WTC11 (cell line): ENCODE measurements at regions not wholly inside any gene's neighbourhood (a gene's known extent, or its start where the extent isn't known, plus 50 kb on each side); places are given as distances from the start of the nearest gene placed in this dataset.

Experiments used
- ATAC-seq: fragments of 200-7000 bp; cut with Tn5 transposase; 2 replicates; pipeline ENCODE4 v1.10.0; 2021; ENCODE audit warnings: mild to moderate bottlenecking, moderate library complexity
- CTCF ChIA-PET: fragments of 300-600 bp; sonication (Branson Sonifier 250); formaldehyde crosslinking; loops from one replicate; lab custom pipeline; 2021; ENCODE audit warnings: antibody characterized with exemption; lab: Charles Lee
- POLR2A ChIA-PET: fragments of 350-600 bp; sonication (Branson Sonifier 250); formaldehyde crosslinking; loops from one replicate; lab custom pipeline; 2021; ENCODE audit warnings: antibody characterized with exemption; lab: Charles Lee
- DNase-seq: peaks from one replicate; pipeline ENCODE4 v3.0.0; 2021; ENCODE audit warnings: low spot score
- H3K27ac Mint-ChIP-seq: 2 replicates; pipeline ENCODE4 v1.8.0; 2021; ENCODE audit warnings: mixed read lengths
- H3K27me3 Mint-ChIP-seq: 2 replicates; pipeline ENCODE4 v1.8.0; 2021; ENCODE audit warnings: low read depth, mild to moderate bottlenecking, moderate library complexity, mixed read lengths
- H3K36me3 Mint-ChIP-seq: 2 replicates; pipeline ENCODE4 v1.8.0; 2021; ENCODE audit warnings: mixed read lengths
- H3K4me1 Mint-ChIP-seq: 2 replicates; pipeline ENCODE4 v1.8.0; 2022; ENCODE audit warnings: mixed read lengths
- H3K4me3 Mint-ChIP-seq: 2 replicates; pipeline ENCODE4 v1.8.0; 2021; ENCODE audit warnings: mild to moderate bottlenecking, moderate library complexity, mixed read lengths
- H3K9me3 Mint-ChIP-seq: 2 replicates; pipeline ENCODE4 v1.8.0; 2021; ENCODE audit warnings: mixed read lengths
- ATF1 ChIP-seq: sonication (generic); formaldehyde crosslinking; IDR thresholded peaks from 2 replicates; pipeline ENCODE4 v1.8.1; 2023; ENCODE audit warnings: mild to moderate bottlenecking, moderate library complexity, missing genetic modification reagents
- CREB1 ChIP-seq: sonication (generic); formaldehyde crosslinking; IDR thresholded peaks from 2 replicates; pipeline ENCODE4 v1.8.0; 2023; ENCODE audit warnings: mild to moderate bottlenecking, missing genetic modification reagents
- E2F5 ChIP-seq: sonication (generic); formaldehyde crosslinking; IDR thresholded peaks from 2 replicates; pipeline ENCODE4 v1.8.1; 2022; ENCODE audit warnings: mild to moderate bottlenecking, moderate library complexity, missing genetic modification reagents
- ELF4 ChIP-seq: sonication (generic); formaldehyde crosslinking; IDR thresholded peaks from 2 replicates; pipeline ENCODE4 v1.8.1; 2022; ENCODE audit warnings: low read depth, mild to moderate bottlenecking, moderate library complexity, missing genetic modification reagents
- ETV6 ChIP-seq: sonication (generic); formaldehyde crosslinking; IDR thresholded peaks from 2 replicates; pipeline ENCODE4 v1.8.1; 2022; ENCODE audit warnings: mild to moderate bottlenecking, missing genetic modification reagents
- FOXK1 ChIP-seq: sonication (generic); formaldehyde crosslinking; IDR thresholded peaks from 2 replicates; pipeline ENCODE4 v1.8.0; 2022; ENCODE audit warnings: mild to moderate bottlenecking, moderate library complexity, missing genetic modification reagents
- GABPB1 ChIP-seq: sonication (generic); formaldehyde crosslinking; IDR thresholded peaks from 2 replicates; pipeline ENCODE4 v1.8.1; 2023; ENCODE audit warnings: mild to moderate bottlenecking, missing genetic modification reagents
- GTF2I ChIP-seq: fragments of 250-450 bp; sonication (Bioruptor Pico); conservative IDR thresholded peaks from 2 replicates; pipeline ENCODE4 v1.4.0; 2021; ENCODE audit warnings: mild to moderate bottlenecking
- HMGA2 ChIP-seq: fragments of 250-450 bp; sonication (Bioruptor Pico); IDR thresholded peaks from 2 replicates; pipeline ENCODE4 v1.4.0; 2021; ENCODE audit warnings: mild to moderate bottlenecking, moderate library complexity
- JUN ChIP-seq: sonication (generic); formaldehyde crosslinking; IDR thresholded peaks from 2 replicates; pipeline ENCODE4 v1.8.0; 2023; ENCODE audit warnings: mild to moderate bottlenecking, missing genetic modification reagents
- SMAD4 ChIP-seq: sonication (generic); formaldehyde crosslinking; IDR thresholded peaks from 2 replicates; pipeline ENCODE4 v1.8.0; 2022; ENCODE audit warnings: mild to moderate bottlenecking, missing genetic modification reagents
- SOX15 ChIP-seq: fragments of 250-450 bp; sonication (Bioruptor Pico); IDR thresholded peaks from 2 replicates; pipeline ENCODE4 v1.9.0; 2021; ENCODE audit warnings: mild to moderate bottlenecking
- TEAD1 ChIP-seq: sonication (generic); formaldehyde crosslinking; IDR thresholded peaks from 2 replicates; pipeline ENCODE4 v1.8.0; 2022; ENCODE audit warnings: mild to moderate bottlenecking, missing genetic modification reagents
- ZBTB43 ChIP-seq: sonication (generic); formaldehyde crosslinking; IDR thresholded peaks from 2 replicates; pipeline ENCODE4 v1.8.1; 2023; ENCODE audit warnings: mild to moderate bottlenecking, missing genetic modification reagents
- ZMAT4 ChIP-seq: fragments of 250-450 bp; sonication (Bioruptor Pico); IDR thresholded peaks from 2 replicates; pipeline ENCODE4 v1.9.0; 2021; ENCODE audit warnings: mild to moderate bottlenecking
- ZNF423 ChIP-seq: fragments of 250-450 bp; sonication (Bioruptor Pico); IDR thresholded peaks from 2 replicates; pipeline ENCODE4 v2.1.2; 2022; ENCODE audit warnings: mild to moderate bottlenecking, moderate library complexity
- ZNF532 ChIP-seq: fragments of 250-450 bp; sonication (Bioruptor Pico); IDR thresholded peaks from 2 replicates; pipeline ENCODE4 v1.9.0; 2021; ENCODE audit warnings: mild to moderate bottlenecking, borderline replicate concordance
- TF ChIP-seq, protein P1 (sequence below): fragments of 250-450 bp; sonication (Bioruptor Pico); IDR thresholded peaks from 2 replicates; pipeline ENCODE4 v1.9.0; 2021; ENCODE audit warnings: mild to moderate bottlenecking
- TF ChIP-seq, protein P2 (sequence below): sonication (generic); formaldehyde crosslinking; IDR thresholded peaks from 2 replicates; pipeline ENCODE4 v1.8.0; 2022; ENCODE audit warnings: mild to moderate bottlenecking, missing genetic modification reagents

GRCh38 chr16:72705801-72706200, 342.1 kb downstream of the ZFHX3 start:
- Mint-ChIP-seq H3K4me3 (no peak overlapping the region), H3K9me3 (peaks cover 12% of the 10 kb centered on the region), H3K36me3 (peaks cover 8% of the 10 kb centered on the region)
- no peak for TF ChIP-seq SMAD4 (CRISPR knock-in tag)
- TF ChIP-seq SOX15 (CRISPR knock-in tag): no peak
- TF ChIP-seq, protein P1, sequence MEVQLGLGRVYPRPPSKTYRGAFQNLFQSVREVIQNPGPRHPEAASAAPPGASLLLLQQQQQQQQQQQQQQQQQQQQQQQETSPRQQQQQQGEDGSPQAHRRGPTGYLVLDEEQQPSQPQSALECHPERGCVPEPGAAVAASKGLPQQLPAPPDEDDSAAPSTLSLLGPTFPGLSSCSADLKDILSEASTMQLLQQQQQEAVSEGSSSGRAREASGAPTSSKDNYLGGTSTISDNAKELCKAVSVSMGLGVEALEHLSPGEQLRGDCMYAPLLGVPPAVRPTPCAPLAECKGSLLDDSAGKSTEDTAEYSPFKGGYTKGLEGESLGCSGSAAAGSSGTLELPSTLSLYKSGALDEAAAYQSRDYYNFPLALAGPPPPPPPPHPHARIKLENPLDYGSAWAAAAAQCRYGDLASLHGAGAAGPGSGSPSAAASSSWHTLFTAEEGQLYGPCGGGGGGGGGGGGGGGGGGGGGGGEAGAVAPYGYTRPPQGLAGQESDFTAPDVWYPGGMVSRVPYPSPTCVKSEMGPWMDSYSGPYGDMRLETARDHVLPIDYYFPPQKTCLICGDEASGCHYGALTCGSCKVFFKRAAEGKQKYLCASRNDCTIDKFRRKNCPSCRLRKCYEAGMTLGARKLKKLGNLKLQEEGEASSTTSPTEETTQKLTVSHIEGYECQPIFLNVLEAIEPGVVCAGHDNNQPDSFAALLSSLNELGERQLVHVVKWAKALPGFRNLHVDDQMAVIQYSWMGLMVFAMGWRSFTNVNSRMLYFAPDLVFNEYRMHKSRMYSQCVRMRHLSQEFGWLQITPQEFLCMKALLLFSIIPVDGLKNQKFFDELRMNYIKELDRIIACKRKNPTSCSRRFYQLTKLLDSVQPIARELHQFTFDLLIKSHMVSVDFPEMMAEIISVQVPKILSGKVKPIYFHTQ (CRISPR knock-in tag): no peak
- TF ChIP-seq ZMAT4 (CRISPR knock-in tag): no peak
- TF ChIP-seq ZNF532 (CRISPR knock-in tag): no peak
- no peak for TF ChIP-seq HMGA2 (CRISPR knock-in tag)
- no peak for TF ChIP-seq ETV6 (CRISPR knock-in tag)
- TF ChIP-seq ZNF423 (CRISPR knock-in tag): no peak
- TF ChIP-seq ATF1 (CRISPR knock-in tag): no peak
- no peak for TF ChIP-seq ELF4 (CRISPR knock-in tag)
- no peak for TF ChIP-seq ZBTB43
- TF ChIP-seq, protein P2, sequence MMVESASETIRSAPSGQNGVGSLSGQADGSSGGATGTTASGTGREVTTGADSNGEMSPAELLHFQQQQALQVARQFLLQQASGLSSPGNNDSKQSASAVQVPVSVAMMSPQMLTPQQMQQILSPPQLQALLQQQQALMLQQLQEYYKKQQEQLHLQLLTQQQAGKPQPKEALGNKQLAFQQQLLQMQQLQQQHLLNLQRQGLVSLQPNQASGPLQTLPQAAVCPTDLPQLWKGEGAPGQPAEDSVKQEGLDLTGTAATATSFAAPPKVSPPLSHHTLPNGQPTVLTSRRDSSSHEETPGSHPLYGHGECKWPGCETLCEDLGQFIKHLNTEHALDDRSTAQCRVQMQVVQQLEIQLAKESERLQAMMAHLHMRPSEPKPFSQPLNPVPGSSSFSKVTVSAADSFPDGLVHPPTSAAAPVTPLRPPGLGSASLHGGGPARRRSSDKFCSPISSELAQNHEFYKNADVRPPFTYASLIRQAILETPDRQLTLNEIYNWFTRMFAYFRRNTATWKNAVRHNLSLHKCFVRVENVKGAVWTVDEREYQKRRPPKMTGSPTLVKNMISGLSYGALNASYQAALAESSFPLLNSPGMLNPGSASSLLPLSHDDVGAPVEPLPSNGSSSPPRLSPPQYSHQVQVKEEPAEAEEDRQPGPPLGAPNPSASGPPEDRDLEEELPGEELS (CRISPR knock-in tag): no peak
- no peak for TF ChIP-seq CREB1
- TF ChIP-seq GABPB1: no peak
- no peak for TF ChIP-seq E2F5 (CRISPR knock-in tag)
- TF ChIP-seq FOXK1: no peak
- TF ChIP-seq JUN (CRISPR knock-in tag): no peak
- TF ChIP-seq GTF2I (CRISPR knock-in tag): no peak
- no peak for TF ChIP-seq TEAD1 (CRISPR knock-in tag)
- TF ChIP-seq, all 79 proteins: peak for 0
- DNase-seq: no peak
- H3K27ac Mint-ChIP-seq: no peak overlapping the region
- H3K27me3 Mint-ChIP-seq: no peaks in the 10 kb centered on the region
- ATAC-seq: no peak
- ChIA-PET CTCF (interaction anchor here (0.5 kb wide), 1 partner anchor 1499 kb away, joined by 5 read pairs; no protein-coding TSS in a partner anchor), POLR2A (no interaction called here)
- H3K4me1 Mint-ChIP-seq: no peaks in the 10 kb centered on the region
